Activated T-cell treated with anti-CD3 and anti-CD28 coated beads, Interleukin-2, amount 50 U/mL, for 4 hours (primary cell): ENCODE measurements at regions not wholly inside any gene's neighbourhood (a gene's known extent, or its start where the extent isn't known, plus 50 kb on each side); places are given as distances from the start of the nearest gene placed in this dataset.

Experiments
- ATAC-seq, 2 donors: fragments of 200-7000 bp; cut with Tn5 transposase; one replicate each; pipeline ENCODE4 v1.10.0; 2021
- DNase-seq: peaks from one replicate; pipeline ENCODE4 v3.0.0-alpha.2; 2020
- H3K27me3 Mint-ChIP-seq: one replicate; pipeline ENCODE4 v1.8.0; 2021; ENCODE audit warnings: low read depth, mixed read lengths
- H3K36me3 Mint-ChIP-seq: one replicate; pipeline ENCODE4 v1.8.0; 2022; ENCODE audit warnings: mixed read lengths; ENCODE audit not compliant: insufficient read depth
- H3K4me1 Mint-ChIP-seq: one replicate; pipeline ENCODE4 v1.8.0; 2021; ENCODE audit warnings: low read depth, mixed read lengths
- H3K4me3 Mint-ChIP-seq: one replicate; pipeline ENCODE4 v1.8.0; 2021; ENCODE audit warnings: mild to moderate bottlenecking, moderate library complexity, mixed read lengths
- H3K9me3 Mint-ChIP-seq: one replicate; pipeline ENCODE4 v1.8.0; 2021; ENCODE audit warnings: mixed read lengths

DNA sequence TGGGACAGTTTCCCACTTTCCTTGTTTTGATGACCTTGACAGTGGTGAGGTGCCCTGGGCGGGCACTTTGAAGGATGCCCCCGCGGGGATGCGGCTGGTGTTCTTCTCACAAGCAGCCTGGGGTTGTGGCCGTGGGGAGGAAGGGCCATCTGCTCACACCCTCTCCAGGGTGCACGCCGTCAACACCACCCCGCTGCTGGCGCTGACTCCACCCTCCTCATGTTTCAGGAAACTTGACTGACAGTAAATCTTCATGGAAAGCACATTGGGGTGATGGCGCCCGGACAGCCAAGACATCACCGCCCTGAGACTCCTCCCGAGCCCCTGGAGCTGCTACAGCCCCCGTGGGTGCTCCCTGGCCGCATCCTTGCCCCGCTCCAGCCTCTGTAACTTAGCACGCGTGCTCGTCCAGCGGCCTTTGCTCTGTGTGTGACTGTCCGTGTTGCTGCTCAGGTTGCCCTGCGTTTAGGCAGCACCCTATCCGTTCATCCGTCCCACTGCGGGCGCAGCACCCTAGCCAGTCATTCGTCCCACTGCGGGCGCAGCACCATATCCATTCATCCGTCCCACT lies 150.2 kb upstream of the C14orf180 start:
- Mint-ChIP-seq H3K36me3 (no peaks in the 10 kb centered on the region), H3K4me1 (no peaks in the 10 kb centered on the region), H3K9me3 (no peaks in the 10 kb centered on the region), H3K27me3 (no peaks in the 10 kb centered on the region), H3K4me3 (no peak overlapping the region)
- no peak for ATAC-seq
- no peak for DNase-seq

DNA sequence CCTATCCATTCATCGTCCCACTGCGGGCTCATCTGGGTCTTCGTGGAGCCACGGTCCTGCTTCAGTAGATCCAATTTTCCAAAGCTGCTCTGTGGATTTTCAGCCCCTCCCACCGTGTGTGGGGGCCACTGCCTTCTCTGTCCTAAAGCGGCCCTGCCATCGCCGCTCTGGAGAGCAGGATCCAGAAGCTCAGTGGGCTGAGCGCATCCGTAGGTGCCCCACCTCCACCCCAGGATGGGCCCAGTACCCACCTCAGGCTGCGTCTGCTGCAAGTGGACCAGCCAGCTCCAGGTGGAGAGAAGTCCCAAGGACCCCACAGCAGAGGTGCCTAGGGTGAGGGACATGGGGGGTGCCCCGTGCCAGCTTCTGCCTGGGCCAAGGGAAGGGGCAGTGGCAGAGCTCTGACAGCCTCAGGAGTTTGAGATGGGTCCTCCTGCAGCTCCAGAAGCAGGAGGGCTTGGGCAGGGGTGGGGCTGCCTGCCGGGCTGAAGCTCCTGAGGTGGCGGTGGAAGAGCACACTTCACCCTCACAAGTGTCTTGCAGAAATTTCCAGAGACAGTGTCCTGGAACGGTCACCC lies 148.1 kb upstream of the C14orf180 start:
- Mint-ChIP-seq H3K4me1 (no peaks in the 10 kb centered on the region), H3K27me3 (no peaks in the 10 kb centered on the region), H3K36me3 (no peaks in the 10 kb centered on the region), H3K4me3 (no peak overlapping the region), H3K9me3 (no peaks in the 10 kb centered on the region)
- ATAC-seq (no peak), DNase-seq (no peak)

- Mint-ChIP-seq H3K36me3 (no peaks in the 10 kb centered on the region), H3K4me1 (no peaks in the 10 kb centered on the region), H3K9me3 (no peaks in the 10 kb centered on the region), H3K4me3 (no peak overlapping the region), H3K27me3 (no peaks in the 10 kb centered on the region)
- ATAC-seq, result no peak
- no peak for DNase-seq
Observed at GRCh38 chr14:104431929-104432541, 147.5 kb upstream of the C14orf180 start.

DNA sequence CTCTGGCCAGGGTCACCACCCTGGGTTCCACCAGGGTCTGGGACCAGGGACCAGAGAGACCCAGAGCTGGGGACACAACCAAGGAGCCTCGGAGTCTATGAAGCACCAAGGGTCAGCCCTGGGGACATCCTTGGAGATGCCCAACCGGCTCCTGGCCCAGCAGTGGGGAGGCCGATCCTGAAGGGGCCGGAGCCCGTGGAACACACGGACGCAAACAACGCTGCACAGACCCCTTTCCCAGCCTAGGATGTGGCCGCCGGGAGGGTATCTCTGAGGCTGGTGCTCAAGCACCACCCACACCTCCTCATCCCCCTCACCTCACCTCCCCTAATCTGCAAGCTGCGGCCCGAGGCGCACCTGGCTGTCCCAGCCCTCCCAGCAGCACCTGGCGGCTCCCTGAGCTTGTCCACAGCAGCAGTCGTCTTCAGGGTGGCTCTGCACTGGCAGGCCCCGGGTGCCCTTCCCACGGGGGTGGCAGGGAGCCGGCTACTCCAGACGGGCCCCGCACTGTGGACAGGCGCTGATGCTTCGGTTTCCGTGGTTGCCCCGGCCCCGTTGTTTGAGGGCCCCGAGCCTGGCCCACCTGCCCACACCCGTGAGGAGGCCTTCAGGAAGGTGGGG lies 146.8 kb upstream of the C14orf180 start:
- Mint-ChIP-seq H3K36me3 (no peaks in the 10 kb centered on the region), H3K4me3 (no peak overlapping the region), H3K9me3 (no peaks in the 10 kb centered on the region), H3K4me1 (no peaks in the 10 kb centered on the region), H3K27me3 (no peaks in the 10 kb centered on the region)
- DNase-seq, result no peak
- no peak for ATAC-seq

- Mint-ChIP-seq H3K9me3 (no peaks in the 10 kb centered on the region), H3K27me3 (no peaks in the 10 kb centered on the region), H3K4me3 (no peak overlapping the region)
Observed at GRCh38 chr14:104433401-104434213, 146.0 kb upstream of the C14orf180 start.

GRCh38 chr14:104434214-104435076 lies 145.1 kb upstream of the C14orf180 start:
- Mint-ChIP-seq H3K36me3 (no peaks in the 10 kb centered on the region), H3K4me1 (no peaks in the 10 kb centered on the region), H3K27me3 (no peaks in the 10 kb centered on the region), H3K4me3 (no peak overlapping the region), H3K9me3 (no peaks in the 10 kb centered on the region)
- DNase-seq, result no peak
- ATAC-seq, result no peak

More at GRCh38 chr14:104433401-104434213, 146.0 kb upstream of the C14orf180 start:
- ATAC-seq (no peak), DNase-seq (no peak)
- no peaks in the 10 kb centered on the region for H3K36me3 Mint-ChIP-seq
- H3K4me1 Mint-ChIP-seq, result no peaks in the 10 kb centered on the region

- H3K9me3 Mint-ChIP-seq, result no peaks in the 10 kb centered on the region
- no peaks in the 10 kb centered on the region for H3K4me1 Mint-ChIP-seq
- H3K36me3 Mint-ChIP-seq, result no peaks in the 10 kb centered on the region
- ATAC-seq (no peak), DNase-seq (no peak)
- no peak overlapping the region for H3K4me3 Mint-ChIP-seq
- no peaks in the 10 kb centered on the region for H3K27me3 Mint-ChIP-seq
Observed at GRCh38 chr14:104435147-104436046, 144.2 kb upstream of the C14orf180 start.

GRCh38 chr14:104436047-104436591 lies 143.4 kb upstream of the C14orf180 start:
- no peak for ATAC-seq
- no peak overlapping the region for H3K4me3 Mint-ChIP-seq
- no peak for DNase-seq
- no peaks in the 10 kb centered on the region for H3K4me1 Mint-ChIP-seq
- no peaks in the 10 kb centered on the region for H3K36me3 Mint-ChIP-seq
- H3K9me3 Mint-ChIP-seq, result no peaks in the 10 kb centered on the region
- H3K27me3 Mint-ChIP-seq, result no peaks in the 10 kb centered on the region

GRCh38 chr14:104436741-104437701 lies 142.5 kb upstream of the C14orf180 start:
- no peaks in the 10 kb centered on the region for H3K4me1 Mint-ChIP-seq
- no peak for ATAC-seq
- no peak for DNase-seq
- H3K27me3 Mint-ChIP-seq, result no peaks in the 10 kb centered on the region
- H3K4me3 Mint-ChIP-seq, result no peak overlapping the region
- H3K9me3 Mint-ChIP-seq, result no peaks in the 10 kb centered on the region
- no peaks in the 10 kb centered on the region for H3K36me3 Mint-ChIP-seq

- no peaks in the 10 kb centered on the region for H3K27me3 Mint-ChIP-seq
- H3K4me1 Mint-ChIP-seq, result no peaks in the 10 kb centered on the region
- no peak for DNase-seq
- no peak for ATAC-seq
- no peaks in the 10 kb centered on the region for H3K9me3 Mint-ChIP-seq
- no peak overlapping the region for H3K4me3 Mint-ChIP-seq
- no peaks in the 10 kb centered on the region for H3K36me3 Mint-ChIP-seq
Observed at GRCh38 chr14:104437703-104438102, 141.9 kb upstream of the C14orf180 start.

DNA sequence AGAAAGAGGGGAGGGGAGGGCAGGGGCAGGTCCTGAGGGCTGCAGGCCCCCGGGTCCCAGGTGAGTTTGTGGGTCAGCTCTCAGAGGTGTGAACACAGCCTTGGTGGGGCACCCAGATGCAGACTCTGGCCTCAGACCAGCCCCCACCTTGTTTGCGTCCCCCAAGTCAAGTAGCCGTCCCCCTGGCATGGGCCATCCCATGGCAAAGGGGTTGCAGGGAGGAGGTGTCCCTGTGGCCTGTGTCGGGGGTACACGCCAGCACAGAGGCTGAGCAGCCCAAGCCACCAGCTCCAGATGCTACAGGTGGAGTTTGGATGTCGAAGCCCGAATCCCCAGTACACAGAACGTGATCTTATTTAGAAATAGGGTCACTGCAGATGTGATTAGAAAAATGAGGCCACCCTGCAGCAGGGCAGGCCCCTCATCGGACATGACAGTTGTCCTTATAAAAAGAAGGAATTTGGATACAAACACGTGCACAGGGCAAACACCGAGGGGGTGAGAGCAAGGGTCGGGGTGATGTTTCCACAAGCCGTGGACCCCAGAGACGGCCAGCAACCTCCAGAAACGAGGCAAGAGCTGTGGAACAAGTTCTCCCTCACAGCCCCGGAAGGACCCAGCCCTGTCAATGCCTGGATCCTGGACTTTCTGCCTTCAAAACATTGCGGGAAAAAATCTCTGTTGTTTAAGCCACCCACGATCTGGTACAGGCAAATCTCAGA lies 141.2 kb upstream of the C14orf180 start:
- H3K9me3 Mint-ChIP-seq, result no peaks in the 10 kb centered on the region
- no peak overlapping the region for H3K4me3 Mint-ChIP-seq
- no peaks in the 10 kb centered on the region for H3K4me1 Mint-ChIP-seq
- no peak for ATAC-seq
- DNase-seq, result no peak
- H3K27me3 Mint-ChIP-seq, result no peaks in the 10 kb centered on the region
- H3K36me3 Mint-ChIP-seq, result no peaks in the 10 kb centered on the region
